GM21529 (cell line): ENCODE measurements at regions not wholly inside any gene's neighbourhood (a gene's known extent, or its start where the extent isn't known, plus 50 kb on each side); places are given as distances from the start of the nearest gene placed in this dataset.
"Not testable (repeated sequence)": the region's sequence is repeated elsewhere in the genome, so short reads cannot be mapped to it uniquely, and the experiment has no call there.

Experiments
- ATAC-seq: cut with Tn5 transposase; IDR thresholded peaks from one replicate; pipeline ENCODE4 v1.9.1; 2021; ENCODE audit not compliant: unreplicated experiment

DNA sequence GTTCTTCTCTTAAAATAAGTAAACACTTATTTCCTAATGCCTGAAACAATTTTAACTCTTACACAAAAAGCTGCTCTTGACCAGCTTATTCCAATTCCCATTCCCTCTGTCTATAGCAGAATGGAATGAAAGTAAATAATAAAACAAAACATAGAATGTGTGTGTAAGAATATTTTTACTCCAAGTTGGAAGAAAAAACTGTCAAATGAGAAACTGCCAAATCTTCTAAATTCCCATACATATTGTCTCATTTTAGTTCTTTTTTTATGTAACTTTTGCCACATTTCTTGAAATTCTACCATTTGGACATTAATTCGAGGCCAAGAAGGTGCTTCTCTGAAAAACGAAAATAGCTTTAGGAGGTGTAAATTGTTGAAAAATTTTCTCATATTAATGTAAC lies 477.1 kb downstream of the FAT4 start:
- ATAC-seq: no peak

DNA sequence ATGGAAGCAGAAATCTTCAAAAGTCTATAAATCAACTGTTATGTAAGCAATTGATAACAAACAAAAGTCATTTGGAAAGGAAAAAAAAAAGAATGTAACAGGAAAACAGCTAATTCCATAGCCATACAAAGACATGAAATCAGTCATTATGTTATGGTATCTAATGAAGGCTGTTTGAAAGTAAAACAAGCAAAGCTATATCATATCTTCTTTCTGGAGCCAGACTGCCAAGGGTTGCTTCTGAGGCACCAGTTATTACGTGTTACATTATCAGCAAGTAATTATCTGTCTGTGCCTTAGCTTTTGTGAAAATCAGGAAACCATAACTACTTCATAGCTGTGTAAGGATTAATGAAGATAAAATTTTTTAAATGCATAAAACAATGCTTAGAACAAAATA lies 480.2 kb downstream of the FAT4 start:
- no peak for ATAC-seq

DNA sequence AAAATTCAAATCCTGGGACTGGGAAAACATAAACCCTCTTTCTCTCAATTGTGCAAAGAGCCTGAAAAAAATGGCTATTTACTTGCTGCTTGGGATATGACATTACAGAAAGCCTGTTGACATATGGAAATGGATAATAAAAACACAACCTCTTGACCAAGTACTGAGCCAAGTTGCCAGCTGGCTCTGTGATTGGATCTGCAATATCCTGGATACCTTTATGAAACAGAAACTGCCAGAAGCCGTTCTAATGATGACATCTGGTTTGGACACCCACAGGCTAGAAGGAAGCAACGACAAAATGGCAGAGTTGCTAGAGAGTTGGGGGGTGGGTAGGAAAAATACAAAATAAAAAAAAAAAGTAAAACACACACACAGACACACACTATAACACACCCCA lies 481.4 kb downstream of the FAT4 start:
- ATAC-seq: no peak

DNA sequence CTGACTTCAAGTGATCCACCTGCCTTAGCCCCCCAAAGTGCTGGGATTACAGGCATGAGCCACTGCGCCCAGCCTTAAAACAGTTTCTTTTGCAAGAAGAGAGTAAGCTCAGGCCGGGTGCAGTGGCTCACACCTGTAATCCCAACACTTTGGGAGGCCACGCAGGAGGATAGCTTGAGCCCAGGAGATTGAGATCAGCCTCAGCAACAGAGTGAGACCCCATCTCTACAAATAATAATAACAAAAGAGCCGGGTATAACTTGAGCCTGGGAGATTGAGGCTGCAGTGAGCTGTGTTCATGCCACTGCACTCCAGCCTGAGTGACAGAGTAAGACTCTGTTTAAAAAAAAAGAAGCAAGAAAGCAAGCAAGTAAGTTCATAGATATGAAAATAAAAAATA lies 482.9 kb downstream of the FAT4 start:
- not testable (repeated sequence) for ATAC-seq

DNA sequence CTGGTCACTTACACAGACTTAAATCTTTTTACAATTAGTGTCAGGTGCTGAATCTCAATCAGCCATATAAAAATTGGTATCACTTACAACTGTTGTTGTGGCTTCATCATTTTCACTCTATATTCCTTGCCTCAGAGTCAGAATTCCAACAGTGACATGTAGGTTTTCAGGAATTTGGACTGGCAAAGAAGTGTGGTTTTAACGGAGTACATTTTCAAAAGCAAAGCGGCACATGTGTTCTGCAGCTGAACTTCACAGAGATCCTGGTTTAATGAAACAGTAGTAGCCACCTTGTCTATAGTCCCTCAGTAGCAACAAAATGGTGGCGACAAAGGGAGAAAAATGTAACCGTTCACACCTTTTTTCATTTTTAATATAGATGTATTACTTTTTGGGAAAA lies 486.6 kb downstream of the FAT4 start:
- no peak for ATAC-seq

DNA sequence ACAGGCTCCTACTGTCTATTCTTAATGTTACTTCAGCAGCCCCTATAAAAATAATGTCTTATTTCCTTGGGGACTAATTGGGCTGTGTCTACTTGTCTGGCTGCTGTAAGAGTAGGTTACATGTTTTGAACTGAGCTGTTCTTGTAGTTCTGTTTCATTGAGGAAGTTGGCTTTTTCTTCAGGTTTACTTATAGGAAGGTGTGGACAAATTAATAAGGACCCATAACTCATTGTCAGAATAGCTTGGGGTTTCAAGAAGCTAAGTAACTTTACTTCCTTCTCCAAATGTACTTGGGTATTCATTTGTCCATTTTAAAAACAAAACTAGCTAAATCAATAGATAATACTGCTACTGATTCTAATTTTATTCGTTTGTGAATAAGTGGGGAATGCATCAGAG lies 487.2 kb downstream of the FAT4 start:
- ATAC-seq: no peak

GRCh38 chr4:125808022-125808421 lies 493.3 kb downstream of the FAT4 start:
- ATAC-seq: no peak

- no peak for ATAC-seq
Measured at GRCh38 chr4:125808570-125808969, 493.8 kb downstream of the FAT4 start.

DNA sequence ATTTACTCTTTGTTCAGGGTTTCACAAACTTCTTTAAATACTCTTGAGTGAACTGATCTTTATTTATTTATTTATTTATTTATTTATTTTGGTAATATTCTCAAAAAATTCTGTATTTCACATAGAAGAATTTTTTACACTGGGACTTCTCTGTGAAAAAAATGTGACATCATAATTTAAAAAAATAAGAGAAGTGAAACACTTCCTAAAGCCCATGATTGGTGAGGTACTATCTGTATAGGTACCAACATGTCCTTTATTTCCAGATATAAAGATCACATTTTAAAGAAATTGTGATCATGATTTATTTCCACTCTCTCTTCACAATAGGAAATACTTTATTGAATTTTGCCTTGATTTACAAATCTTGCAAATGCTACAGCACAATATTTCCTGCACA lies 497.1 kb downstream of the FAT4 start:
- no peak for ATAC-seq

DNA sequence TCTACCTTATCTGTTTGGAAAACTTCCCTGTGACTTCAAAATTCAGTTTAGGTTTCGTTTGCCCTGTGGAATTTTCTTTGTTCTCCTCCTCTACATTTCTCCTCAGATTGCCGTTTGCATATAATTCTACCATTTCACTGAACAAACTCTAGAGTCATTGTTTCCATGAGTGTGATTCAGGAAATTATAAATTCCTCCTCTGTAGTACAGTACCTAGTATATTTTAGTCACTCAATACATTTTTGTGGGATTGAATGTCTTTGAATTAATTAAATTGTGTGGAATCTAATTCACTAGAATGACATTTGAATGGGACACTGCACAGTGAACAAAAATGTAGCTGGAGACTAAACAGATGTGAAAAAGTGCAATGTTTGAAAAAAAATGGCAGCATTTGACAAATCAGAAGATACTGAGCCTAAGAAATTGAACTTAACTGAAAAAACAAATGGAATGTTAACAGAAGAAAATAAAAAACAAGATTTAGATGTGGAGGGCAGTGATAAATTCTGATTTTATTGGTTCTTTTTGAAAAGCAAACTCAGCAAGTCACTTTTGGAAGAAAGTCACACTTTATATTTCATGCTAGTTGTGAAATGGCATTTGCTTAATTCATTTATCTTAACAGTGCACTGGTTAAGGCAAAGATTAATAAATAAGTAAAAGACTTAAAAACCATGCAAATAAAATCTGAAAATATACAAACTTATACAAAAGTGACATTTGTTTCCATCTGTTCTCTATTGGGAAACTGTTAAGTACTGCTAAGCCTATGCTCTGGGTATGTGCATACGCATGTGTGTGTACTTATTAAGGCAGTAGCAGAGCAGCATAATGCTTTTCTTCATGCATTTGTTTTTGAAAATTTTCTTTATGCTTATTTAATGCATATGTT lies 512.3 kb downstream of the FAT4 start:
- no peak for ATAC-seq

DNA sequence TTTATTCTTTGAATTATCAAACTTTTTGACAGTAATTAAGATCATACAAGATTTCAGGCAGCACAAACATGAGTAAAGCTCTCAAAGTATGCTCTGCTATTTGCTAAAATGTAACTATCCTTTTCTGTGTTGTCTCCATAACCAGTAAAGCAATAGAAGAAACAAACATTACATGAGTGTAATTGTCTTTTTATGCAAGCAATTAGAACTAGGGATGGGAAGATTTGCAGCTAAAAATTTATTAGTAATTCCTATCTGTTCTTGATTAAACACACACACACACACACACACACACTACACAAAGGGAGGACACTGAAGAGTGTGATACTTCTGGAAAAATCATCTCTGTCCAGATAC lies 512.9 kb downstream of the FAT4 start:
- ATAC-seq: no peak

- no peak for ATAC-seq
Measured at GRCh38 chr4:125828346-125828745, 513.6 kb downstream of the FAT4 start.

- ATAC-seq: no peak
Measured at GRCh38 chr4:125832161-125832560, 517.4 kb downstream of the FAT4 start.

- no peak for ATAC-seq
Measured at GRCh38 chr4:125836597-125837195, 521.9 kb downstream of the FAT4 start.

- no peak for ATAC-seq
Measured at GRCh38 chr4:125837493-125838201, 522.9 kb downstream of the FAT4 start.

GRCh38 chr4:125838202-125838601 lies 523.4 kb downstream of the FAT4 start:
- no peak for ATAC-seq

GRCh38 chr4:125838924-125839323 lies 524.2 kb downstream of the FAT4 start:
- no peak for ATAC-seq

DNA sequence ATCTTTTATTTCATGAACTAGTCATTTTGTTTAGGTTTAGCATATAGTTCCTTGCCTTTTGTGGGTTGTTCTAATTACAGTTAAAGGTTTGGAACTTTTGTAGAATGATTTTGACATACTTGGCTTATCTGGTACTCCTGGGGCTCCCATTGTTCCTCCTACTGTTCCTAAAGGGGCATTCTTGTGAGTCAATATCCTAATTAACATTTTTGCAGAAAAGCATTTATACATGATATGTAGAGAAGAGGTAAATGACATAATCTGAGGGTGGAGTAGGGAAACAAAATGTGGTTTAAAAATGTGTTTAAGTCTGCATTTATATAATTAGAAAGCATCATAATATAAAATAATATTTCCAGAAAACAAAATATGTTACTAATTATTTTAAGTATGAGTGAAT lies 529.2 kb downstream of the FAT4 start:
- no peak for ATAC-seq

DNA sequence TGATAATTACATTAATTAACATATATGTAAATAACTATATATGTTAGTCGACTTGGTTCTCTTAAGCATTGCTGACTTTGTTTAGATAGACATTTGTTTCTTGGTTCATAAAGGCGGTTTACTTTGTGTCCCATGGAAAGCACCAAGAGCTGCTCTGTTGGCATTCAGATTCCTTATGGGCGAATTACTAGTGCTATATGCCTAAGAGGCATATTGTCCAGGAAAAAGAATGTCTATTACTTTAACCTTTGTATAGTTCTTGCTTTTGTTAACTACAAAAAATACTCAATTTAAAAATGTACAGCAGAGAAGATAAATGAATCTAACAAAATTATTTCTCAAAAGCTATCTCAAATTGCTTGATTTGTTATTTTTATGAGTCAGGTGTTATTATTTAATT lies 532.8 kb downstream of the FAT4 start:
- no peak for ATAC-seq

DNA sequence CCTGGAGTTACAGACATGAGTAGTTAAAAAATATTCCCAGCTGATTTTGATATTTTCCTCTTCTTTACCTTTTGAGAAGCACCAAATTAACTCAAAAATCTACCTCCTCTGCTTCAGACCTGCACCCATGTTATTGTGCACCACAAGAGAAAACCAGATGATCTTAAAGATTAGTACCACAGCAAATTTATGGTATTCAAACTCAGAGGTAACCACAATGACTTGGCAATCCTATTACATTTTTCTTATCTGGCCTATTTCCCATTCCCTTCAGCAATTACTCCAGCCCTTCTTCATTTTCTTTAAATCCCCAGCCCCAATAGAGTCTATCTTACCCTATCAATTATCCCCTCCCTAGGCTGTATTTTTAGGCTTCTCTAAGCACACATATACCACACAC lies 535.1 kb downstream of the FAT4 start:
- no peak for ATAC-seq

GRCh38 chr4:125891597-125892258 lies 577.0 kb downstream of the FAT4 start:
- ATAC-seq: no peak

GRCh38 chr4:125904802-125905201 lies 590.0 kb downstream of the FAT4 start:
- no peak for ATAC-seq
